ENCODE measurements at regions not wholly inside any gene's neighbourhood (a gene's known extent, or its start where the extent isn't known, plus 50 kb on each side); places are given as distances from the start of the nearest gene placed in this dataset.

- no peak for TF ChIP-seq CTCF (IDR thresholded peaks at IDR 0.05 in 2 of 3, conservative IDR thresholded peaks at IDR 0.05 in 1 of 3; ENCODE audit: control insufficient read depth in 2 of 3, extremely low read depth in 1 of 3, insufficient read depth in 1 of 3, low read depth in 3 of 3, low read length in 3 of 3)
- TF ChIP-seq TARDBP (IDR thresholded peaks at IDR 0.05; ENCODE audit: borderline replicate concordance) = no peak
- no peak for TF ChIP-seq PBX3 (IDR thresholded peaks at IDR 0.05; ENCODE audit: insufficient replicate concordance, low read depth, low read length)
- TF ChIP-seq EP300 (IDR thresholded peaks at IDR 0.05; ENCODE audit: borderline replicate concordance in 1 of 2, control insufficient read depth in 1 of 2, low read depth in 2 of 2, low read length in 2 of 2) = no peak
- TF ChIP-seq POLR2A (IDR thresholded peaks at IDR 0.05; ENCODE audit: low read depth, low read length) = no peak
- no peak for TF ChIP-seq CEBPB (IDR thresholded peaks at IDR 0.05; ENCODE audit: borderline replicate concordance in 1 of 2, low read depth in 2 of 2, low read length in 2 of 2)
Measured at GRCh38 chr3:44074181-44074580, 167.5 kb upstream of the TOPAZ1 start.
